ENCODE measurements at regions not wholly inside any gene's neighbourhood (a gene's known extent, or its start where the extent isn't known, plus 50 kb on each side); places are given as distances from the start of the nearest gene placed in this dataset.

- no peak for DNase-seq
- intact Hi-C loops (cut with DNase I), result no loop called here
Measured at GRCh38 chr16:55421226-55421625, 57.8 kb upstream of the MMP2 start.

DNA sequence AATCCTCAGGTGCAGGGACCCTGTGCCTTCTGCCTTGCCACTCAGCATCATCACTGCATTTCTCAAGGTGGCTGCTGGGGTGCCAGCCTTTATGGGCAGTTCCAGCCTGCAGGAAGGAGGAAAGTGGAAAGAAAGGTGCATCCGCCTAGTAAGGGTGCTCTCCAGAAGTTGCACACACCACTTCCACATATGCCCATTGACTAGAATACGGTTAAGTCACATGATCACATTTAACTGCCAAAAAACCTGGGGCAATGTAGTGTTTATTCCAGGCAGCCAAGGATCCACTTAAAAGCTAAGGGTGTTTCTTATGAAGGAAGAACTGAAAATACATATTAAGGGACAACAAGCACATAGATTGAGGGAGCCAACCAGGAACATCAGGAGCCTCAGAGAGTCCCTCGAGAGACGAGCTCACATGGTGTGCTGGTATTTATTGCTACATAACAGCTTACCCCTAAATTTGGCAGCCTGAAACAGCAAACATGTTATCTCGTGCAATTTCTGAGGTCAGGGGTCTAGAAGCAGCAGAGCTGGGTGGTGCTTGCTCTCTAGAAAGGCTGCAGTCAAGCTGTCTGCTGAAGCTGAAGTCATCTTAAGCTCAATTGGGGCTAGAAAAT, 52.0 kb upstream of the MMP2 start:
- no peak for DNase-seq
- intact Hi-C loops (cut with DNase I), result no loop called here
